ENCODE measurements at regions not wholly inside any gene's neighbourhood (a gene's known extent, or its start where the extent isn't known, plus 50 kb on each side); places are given as distances from the start of the nearest gene placed in this dataset.

GRCh38 chr5:54404568-54404967 is 50.9 kb upstream of the HSPB3 start:
- H3K4me1 ChIP-seq (ENCODE audit: control insufficient read depth in 2 of 2, insufficient read depth in 1 of 2, low read depth in 1 of 2, low read length in 2 of 2): no peaks in the 10 kb centered on the region
- DNase-seq (ENCODE audit: low spot score): no peak
- no peaks in the 10 kb centered on the region for H3K36me3 ChIP-seq (replicated peaks in 1 of 2; ENCODE audit: control insufficient read depth in 2 of 2, insufficient read depth in 2 of 2, low read length in 2 of 2)
- H2BK15ac ChIP-seq (ENCODE audit: low read length): no peak overlapping the region
- no peaks in the 10 kb centered on the region for H3K27me3 ChIP-seq (ENCODE audit: control insufficient read depth in 3 of 3, insufficient read depth in 3 of 3, low read depth in 1 of 3, low read length in 3 of 3)
- H4K8ac ChIP-seq (ENCODE audit: low read depth, low read length): no peak overlapping the region
- H3K4ac ChIP-seq (ENCODE audit: low read length): no peak overlapping the region
- no peak overlapping the region for H3K27ac ChIP-seq (replicated peaks; ENCODE audit: low read length)
- H3K9ac ChIP-seq (ENCODE audit: low read depth, low read length, poor library complexity): no peak overlapping the region
- H3K18ac ChIP-seq (ENCODE audit: low read length): no peak overlapping the region
- H3K14ac ChIP-seq (ENCODE audit: low read length): no peak overlapping the region
- no peaks in the 10 kb centered on the region for H3K79me1 ChIP-seq (ENCODE audit: low read depth, low read length)
- H3K23ac ChIP-seq (ENCODE audit: low read depth, low read length, poor library complexity): no peak overlapping the region
- H2BK5ac ChIP-seq (ENCODE audit: low read length): no peak overlapping the region
- H4K91ac ChIP-seq (ENCODE audit: low read depth, low read length, poor library complexity): no peak overlapping the region
- H3K9me3 ChIP-seq (replicated peaks in 1 of 2; ENCODE audit: control insufficient read depth in 2 of 2, insufficient read depth in 1 of 2, low read depth in 1 of 2, low read length in 2 of 2): no peaks in the 10 kb centered on the region
- H2BK120ac ChIP-seq (ENCODE audit: low read depth, low read length): no peak overlapping the region
- H2BK12ac ChIP-seq (ENCODE audit: low read length): no peak overlapping the region
- no CpG with 5 or more reads among the region's 3 CpGs for WGBS, 2 donors (ENCODE audit: extremely low coverage in 2 of 2, insufficient read length in 2 of 2, insufficient replicate concordance in 1 of 2)
- no peak overlapping the region for H3K4me2 ChIP-seq (ENCODE audit: insufficient read depth, low read length, poor library complexity, severe bottlenecking)
- no peak overlapping the region for H2AK5ac ChIP-seq (ENCODE audit: low read depth, low read length)
- H3K4me3 ChIP-seq (ENCODE audit: low read length in 2 of 2): no peak overlapping the region
- H2AFZ ChIP-seq (ENCODE audit: low read length): peak overlapping the region; percentile 71

- Histone ChIP-seq H2BK15ac (ENCODE audit: low read length) (no peak overlapping the region), H3K9me3 (replicated peaks in 1 of 2; ENCODE audit: control insufficient read depth in 2 of 2, insufficient read depth in 1 of 2, low read depth in 1 of 2, low read length in 2 of 2) (no peaks in the 10 kb centered on the region), H3K14ac (ENCODE audit: low read length) (no peak overlapping the region), H3K27ac (replicated peaks; ENCODE audit: low read length) (no peak overlapping the region), H3K4me2 (ENCODE audit: insufficient read depth, low read length, poor library complexity, severe bottlenecking) (no peak overlapping the region), H3K4ac (ENCODE audit: low read length) (no peak overlapping the region), H3K79me1 (ENCODE audit: low read depth, low read length) (no peaks in the 10 kb centered on the region), H2BK12ac (ENCODE audit: low read length) (no peak overlapping the region), H2BK5ac (ENCODE audit: low read length) (no peak overlapping the region), H4K8ac (ENCODE audit: low read depth, low read length) (no peak overlapping the region), H3K23ac (ENCODE audit: low read depth, low read length, poor library complexity) (no peak overlapping the region), H3K27me3 (ENCODE audit: control insufficient read depth in 3 of 3, insufficient read depth in 3 of 3, low read depth in 1 of 3, low read length in 3 of 3) (no peaks in the 10 kb centered on the region), H3K4me1 (ENCODE audit: control insufficient read depth in 2 of 2, insufficient read depth in 1 of 2, low read depth in 1 of 2, low read length in 2 of 2) (no peaks in the 10 kb centered on the region), H2BK120ac (ENCODE audit: low read depth, low read length) (no peak overlapping the region), H2AFZ (ENCODE audit: low read length) (no peak overlapping the region), H3K4me3 (ENCODE audit: low read length in 2 of 2) (no peak overlapping the region), H4K91ac (ENCODE audit: low read depth, low read length, poor library complexity) (no peak overlapping the region), H3K36me3 (replicated peaks in 1 of 2; ENCODE audit: control insufficient read depth in 2 of 2, insufficient read depth in 2 of 2, low read length in 2 of 2) (no peaks in the 10 kb centered on the region), H2AK5ac (ENCODE audit: low read depth, low read length) (no peak overlapping the region), H3K9ac (ENCODE audit: low read depth, low read length, poor library complexity) (no peak overlapping the region), H3K18ac (ENCODE audit: low read length) (no peak overlapping the region)
- WGBS, 2 donors (ENCODE audit: extremely low coverage in 2 of 2, insufficient read length in 2 of 2, insufficient replicate concordance in 1 of 2): no CpG with 5 or more reads among the region's 4 CpGs
- DNase-seq (ENCODE audit: low spot score): no peak
Observed at GRCh38 chr5:54403885-54404416, 51.5 kb upstream of the HSPB3 start.

- no peaks in the 10 kb centered on the region for H3K36me3 ChIP-seq (replicated peaks in 1 of 2; ENCODE audit: control insufficient read depth in 2 of 2, insufficient read depth in 2 of 2, low read length in 2 of 2)
- H3K9ac ChIP-seq (ENCODE audit: low read depth, low read length, poor library complexity): no peak overlapping the region
- no peak overlapping the region for H2BK12ac ChIP-seq (ENCODE audit: low read length)
- no peak overlapping the region for H3K27ac ChIP-seq (replicated peaks; ENCODE audit: low read length)
- no peak overlapping the region for H2AK5ac ChIP-seq (ENCODE audit: low read depth, low read length)
- no peak overlapping the region for H3K18ac ChIP-seq (ENCODE audit: low read length)
- H3K4ac ChIP-seq (ENCODE audit: low read length): no peak overlapping the region
- no peak overlapping the region for H4K8ac ChIP-seq (ENCODE audit: low read depth, low read length)
- no peak overlapping the region for H2BK5ac ChIP-seq (ENCODE audit: low read length)
- no peaks in the 10 kb centered on the region for H3K4me1 ChIP-seq (ENCODE audit: control insufficient read depth in 2 of 2, insufficient read depth in 1 of 2, low read depth in 1 of 2, low read length in 2 of 2)
- no peak overlapping the region for H4K91ac ChIP-seq (ENCODE audit: low read depth, low read length, poor library complexity)
- H3K4me3 ChIP-seq (ENCODE audit: low read length in 2 of 2): no peak overlapping the region
- no peaks in the 10 kb centered on the region for H3K9me3 ChIP-seq (replicated peaks in 1 of 2; ENCODE audit: control insufficient read depth in 2 of 2, insufficient read depth in 1 of 2, low read depth in 1 of 2, low read length in 2 of 2)
- H3K23ac ChIP-seq (ENCODE audit: low read depth, low read length, poor library complexity): no peak overlapping the region
- H2BK120ac ChIP-seq (ENCODE audit: low read depth, low read length): no peak overlapping the region
- no peak overlapping the region for H3K14ac ChIP-seq (ENCODE audit: low read length)
- no peak overlapping the region for H3K4me2 ChIP-seq (ENCODE audit: insufficient read depth, low read length, poor library complexity, severe bottlenecking)
- no peaks in the 10 kb centered on the region for H3K79me1 ChIP-seq (ENCODE audit: low read depth, low read length)
- no CpG with 5 or more reads among the region's 2 CpGs for WGBS, 2 donors (ENCODE audit: extremely low coverage in 2 of 2, insufficient read length in 2 of 2, insufficient replicate concordance in 1 of 2)
- H2AFZ ChIP-seq (ENCODE audit: low read length): no peak overlapping the region
- no peak for DNase-seq (ENCODE audit: low spot score)
- no peaks in the 10 kb centered on the region for H3K27me3 ChIP-seq (ENCODE audit: control insufficient read depth in 3 of 3, insufficient read depth in 3 of 3, low read depth in 1 of 3, low read length in 3 of 3)
- no peak overlapping the region for H2BK15ac ChIP-seq (ENCODE audit: low read length)
Observed at GRCh38 chr5:54403121-54403520, 52.4 kb upstream of the HSPB3 start.

- H3K9me3 ChIP-seq (replicated peaks in 1 of 2; ENCODE audit: control insufficient read depth in 2 of 2, insufficient read depth in 1 of 2, low read depth in 1 of 2, low read length in 2 of 2): no peaks in the 10 kb centered on the region
- no peak overlapping the region for H3K4ac ChIP-seq (ENCODE audit: low read length)
- H2BK15ac ChIP-seq (ENCODE audit: low read length): no peak overlapping the region
- no peak overlapping the region for H3K27ac ChIP-seq (replicated peaks; ENCODE audit: low read length)
- no peak overlapping the region for H3K4me2 ChIP-seq (ENCODE audit: insufficient read depth, low read length, poor library complexity, severe bottlenecking)
- H2BK12ac ChIP-seq (ENCODE audit: low read length): no peak overlapping the region
- no CpG with 5 or more reads among the region's 2 CpGs for WGBS, 2 donors (ENCODE audit: extremely low coverage in 2 of 2, insufficient read length in 2 of 2, insufficient replicate concordance in 1 of 2)
- no peak overlapping the region for H3K4me3 ChIP-seq (ENCODE audit: low read length in 2 of 2)
- peak overlapping the region; percentile 54 for H3K18ac ChIP-seq (ENCODE audit: low read length)
- no peak overlapping the region for H3K23ac ChIP-seq (ENCODE audit: low read depth, low read length, poor library complexity)
- H4K91ac ChIP-seq (ENCODE audit: low read depth, low read length, poor library complexity): no peak overlapping the region
- no peak overlapping the region for H3K14ac ChIP-seq (ENCODE audit: low read length)
- H3K27me3 ChIP-seq (ENCODE audit: control insufficient read depth in 3 of 3, insufficient read depth in 3 of 3, low read depth in 1 of 3, low read length in 3 of 3): no peaks in the 10 kb centered on the region
- no peak overlapping the region for H3K9ac ChIP-seq (ENCODE audit: low read depth, low read length, poor library complexity)
- no peaks in the 10 kb centered on the region for H3K36me3 ChIP-seq (replicated peaks in 1 of 2; ENCODE audit: control insufficient read depth in 2 of 2, insufficient read depth in 2 of 2, low read length in 2 of 2)
- H2AK5ac ChIP-seq (ENCODE audit: low read depth, low read length): no peak overlapping the region
- no peak overlapping the region for H2AFZ ChIP-seq (ENCODE audit: low read length)
- no peak overlapping the region for H2BK120ac ChIP-seq (ENCODE audit: low read depth, low read length)
- no peak overlapping the region for H2BK5ac ChIP-seq (ENCODE audit: low read length)
- no peak for DNase-seq (ENCODE audit: low spot score)
- no peaks in the 10 kb centered on the region for H3K4me1 ChIP-seq (ENCODE audit: control insufficient read depth in 2 of 2, insufficient read depth in 1 of 2, low read depth in 1 of 2, low read length in 2 of 2)
- H4K8ac ChIP-seq (ENCODE audit: low read depth, low read length): no peak overlapping the region
- H3K79me1 ChIP-seq (ENCODE audit: low read depth, low read length): no peaks in the 10 kb centered on the region
Observed at GRCh38 chr5:54401515-54401914, 54.0 kb upstream of the HSPB3 start.
